ENCODE measurements at regions not wholly inside any gene's neighbourhood (a gene's known extent, or its start where the extent isn't known, plus 50 kb on each side); places are given as distances from the start of the nearest gene placed in this dataset.

GRCh38 chr7:28885771-28886170, 72.4 kb downstream of the TRIL start:
- no peaks in the 10 kb centered on the region for H3K27me3 ChIP-seq (ENCODE audit: control insufficient read depth in 2 of 2, insufficient read depth in 2 of 2, low read length in 2 of 2)
- in situ Hi-C loops (cut with MboI): no loop called here
- H2AFZ ChIP-seq (ENCODE audit: low read depth, low read length): no peak overlapping the region
- TF ChIP-seq ZBED1 (IDR thresholded peaks at IDR 0.05) (no peak), SMARCC2 (IDR thresholded peaks at IDR 0.05; ENCODE audit: low read depth) (no peak), GABPB1 (CRISPR knock-in tag; IDR thresholded peaks at IDR 0.05) (no peak), XRCC5 (IDR thresholded peaks at IDR 0.05; ENCODE audit: low read depth, low read length) (no peak), KLF10 (CRISPR knock-in tag; IDR thresholded peaks at IDR 0.05) (no peak), ZNF23 (CRISPR knock-in tag; IDR thresholded peaks at IDR 0.05) (no peak), ZZZ3 (IDR thresholded peaks at IDR 0.05) (no peak), SIN3B (IDR thresholded peaks at IDR 0.05; ENCODE audit: low read depth) (no peak), NR4A1 (CRISPR knock-in tag; IDR thresholded peaks at IDR 0.05) (no peak), NR4A1 (tag; IDR thresholded peaks at IDR 0.05) (no peak), ZBTB5 (IDR thresholded peaks at IDR 0.05) (no peak), ZNF589 (CRISPR knock-in tag; IDR thresholded peaks at IDR 0.05; ENCODE audit: low read depth) (no peak), ZNF561 (CRISPR knock-in tag; conservative IDR thresholded peaks at IDR 0.05) (no peak), RBM14 (IDR thresholded peaks at IDR 0.05; ENCODE audit: borderline replicate concordance, insufficient read depth, low read depth, low read length) (no peak)
- no peaks in the 10 kb centered on the region for H4K20me1 ChIP-seq (replicated peaks; ENCODE audit: control insufficient read depth, insufficient read depth, low read length)
- H3K4me1 ChIP-seq (replicated peaks in 1 of 2; ENCODE audit: control insufficient read depth in 2 of 2, insufficient read depth in 2 of 2, low read length in 2 of 2): no peaks in the 10 kb centered on the region
- FAIRE-seq (no peak), ATAC-seq (no peak), DNase-seq (ENCODE audit: extremely low read depth in 1 of 4, low spot score in 3 of 4) (no peak)
- no peak overlapping the region for H3K4me2 ChIP-seq (ENCODE audit: insufficient read depth, low read length)
- H3K9me1 ChIP-seq (ENCODE audit: control insufficient read depth, insufficient read depth, low read length): no peaks in the 10 kb centered on the region
- POLR2A ChIA-PET: no interaction called here
- no peak overlapping the region for H3K27ac ChIP-seq (ENCODE audit: extremely low read depth, low read depth, low read length)
- intact Hi-C loops (cut with micrococcal nuclease): no loop called here
- CTCF ChIA-PET (ENCODE audit: low intra/inter-chr PET ratio): no interaction called here
- H3K9me3 ChIP-seq (replicated peaks; ENCODE audit: control insufficient read depth, insufficient read depth, low read depth, low read length): no peaks in the 10 kb centered on the region
- H3K36me3 ChIP-seq (ENCODE audit: control insufficient read depth, insufficient read depth, low read length): no peaks in the 10 kb centered on the region
- no peaks in the 10 kb centered on the region for H3K79me2 ChIP-seq (ENCODE audit: control insufficient read depth, insufficient read depth, low read length)
- WGBS (ENCODE audit: insufficient coverage, low coverage, missing lambda C conversion rate): 0% methylated on average over 2 of the region's 2 CpGs
- no peak overlapping the region for H3K9ac ChIP-seq (ENCODE audit: insufficient read depth in 1 of 2, low read depth in 2 of 2, low read length in 2 of 2)
- no peak overlapping the region for H3K4me3 ChIP-seq
- no TSS peak for BruUV-seq (replicated peaks)
